Large intestine (tissue), 3 donors: ENCODE measurements at regions not wholly inside any gene's neighbourhood (a gene's known extent, or its start where the extent isn't known, plus 50 kb on each side); places are given as distances from the start of the nearest gene placed in this dataset.

ENCODE experiments used
- DNase-seq, 2 donors: peaks; one replicate each; pipeline versions ENCODE4 v3.0.0 to v3.0.0-alpha.2; 2013
- H3K27ac ChIP-seq: one replicate; pipeline ENCODE4 v1.5.1; 2013; ENCODE audit warnings: low read length
- H3K27me3 ChIP-seq: 2 replicates; pipeline ENCODE4 v1.6.1; 2013; ENCODE audit warnings: low read length; ENCODE audit not compliant: control insufficient read depth, insufficient read depth
- H3K36me3 ChIP-seq: 2 replicates; pipeline ENCODE4 v1.6.1; 2013; ENCODE audit warnings: low read length; ENCODE audit not compliant: control insufficient read depth, insufficient read depth
- H3K4me1 ChIP-seq: one replicate; pipeline ENCODE4 v1.6.1; 2013; ENCODE audit warnings: low read length; ENCODE audit not compliant: control insufficient read depth, insufficient read depth
- H3K4me3 ChIP-seq: one replicate; pipeline ENCODE4 v1.5.1; 2013; ENCODE audit warnings: low read length
- H3K9me3 ChIP-seq: one replicate; pipeline ENCODE4 v1.6.1; 2013; ENCODE audit warnings: mild to moderate bottlenecking, low read depth, low read length, moderate library complexity; ENCODE audit not compliant: control insufficient read depth
- WGBS: methylation state at CpG from one replicate; pipeline ENCODE4 v1.1.5; 2013; ENCODE audit warnings: low lambda C conversion rate; ENCODE audit not compliant: insufficient coverage; 5-methylcytosine and 5-hydroxymethylcytosine counted together

GRCh38 chr12:105995961-105996431 is 142.8 kb downstream of the NUAK1 start:
- Histone ChIP-seq H3K9me3 (no peaks in the 10 kb centered on the region), H3K27ac (no peak overlapping the region), H3K4me1 (no peaks in the 10 kb centered on the region), H3K27me3 (peaks cover 42% of the 10 kb centered on the region), H3K36me3 (no peaks in the 10 kb centered on the region), H3K4me3 (no peak overlapping the region)
- WGBS: no CpG with 5 or more reads among the region's 4 CpGs
- no peak for DNase-seq

GRCh38 chr12:105998561-105998960 is 140.2 kb downstream of the NUAK1 start:
- no peaks in the 10 kb centered on the region for H3K4me1 ChIP-seq
- no peaks in the 10 kb centered on the region for H3K9me3 ChIP-seq
- H3K27me3 ChIP-seq: peaks cover 32% of the 10 kb centered on the region
- 83% methylated on average over 1 of the region's 1 CpG for whole genome bisulfite sequencing
- H3K4me3 ChIP-seq: no peak overlapping the region
- no peak for DNase-seq
- H3K36me3 ChIP-seq: no peaks in the 10 kb centered on the region
- no peak overlapping the region for H3K27ac ChIP-seq

- DNase-seq: peak; percentile 29 to 62
- H3K27ac ChIP-seq: no peak overlapping the region
- H3K4me3 ChIP-seq: no peak overlapping the region
- no peaks in the 10 kb centered on the region for H3K4me1 ChIP-seq
- H3K9me3 ChIP-seq: no peaks in the 10 kb centered on the region
- no peaks in the 10 kb centered on the region for H3K36me3 ChIP-seq
- WGBS: no CpG with 5 or more reads among the region's 3 CpGs
- H3K27me3 ChIP-seq: peaks cover 22% of the 10 kb centered on the region
Measured at GRCh38 chr12:106000382-106001104, 138.2 kb downstream of the NUAK1 start.

- H3K9me3 ChIP-seq: no peaks in the 10 kb centered on the region
- no peaks in the 10 kb centered on the region for H3K4me1 ChIP-seq
- no peak overlapping the region for H3K27ac ChIP-seq
- no CpG with 5 or more reads among the region's 2 CpGs for WGBS
- H3K27me3 ChIP-seq: peaks cover 25% of the 10 kb centered on the region
- no peak overlapping the region for H3K4me3 ChIP-seq
- H3K36me3 ChIP-seq: no peaks in the 10 kb centered on the region
- no peak for DNase-seq
Measured at GRCh38 chr12:106001105-106001836, 137.5 kb downstream of the NUAK1 start.

- H3K9me3 ChIP-seq: no peaks in the 10 kb centered on the region
- no peaks in the 10 kb centered on the region for H3K36me3 ChIP-seq
- H3K4me1 ChIP-seq: no peaks in the 10 kb centered on the region
- no peak for DNase-seq
- no peak overlapping the region for H3K4me3 ChIP-seq
- H3K27me3 ChIP-seq: peaks cover 26% of the 10 kb centered on the region
- no CpG with 5 or more reads among the region's 3 CpGs for WGBS
- H3K27ac ChIP-seq: no peak overlapping the region
Measured at GRCh38 chr12:106001837-106002218, 136.9 kb downstream of the NUAK1 start.

- Histone ChIP-seq H3K27me3 (peaks cover 28% of the 10 kb centered on the region), H3K4me3 (no peak overlapping the region), H3K36me3 (no peaks in the 10 kb centered on the region), H3K4me1 (no peaks in the 10 kb centered on the region), H3K9me3 (no peaks in the 10 kb centered on the region), H3K27ac (no peak overlapping the region)
- 90% methylated on average over 2 of the region's 3 CpGs for WGBS
- DNase-seq: no peak
Measured at GRCh38 chr12:106003297-106003696, 135.5 kb downstream of the NUAK1 start.

- Histone ChIP-seq H3K9me3 (no peaks in the 10 kb centered on the region), H3K27ac (no peak overlapping the region), H3K4me1 (no peaks in the 10 kb centered on the region)
Measured at GRCh38 chr12:106004289-106004688, 134.5 kb downstream of the NUAK1 start.

GRCh38 chr12:106006382-106006781 is 132.4 kb downstream of the NUAK1 start:
- Histone ChIP-seq H3K4me3 (no peak overlapping the region), H3K4me1 (no peaks in the 10 kb centered on the region), H3K27ac (no peak overlapping the region), H3K9me3 (no peaks in the 10 kb centered on the region), H3K27me3 (peaks cover 17% of the 10 kb centered on the region), H3K36me3 (no peaks in the 10 kb centered on the region)
- no peak for DNase-seq
- WGBS: no CpG with 5 or more reads among the region's 4 CpGs

More at GRCh38 chr12:106004289-106004688, 134.5 kb downstream of the NUAK1 start:
- DNase-seq: no peak
- no peak overlapping the region for H3K4me3 ChIP-seq
- peaks cover 25% of the 10 kb centered on the region for H3K27me3 ChIP-seq
- H3K36me3 ChIP-seq: no peaks in the 10 kb centered on the region

- no peaks in the 10 kb centered on the region for H3K4me1 ChIP-seq
- H3K36me3 ChIP-seq: no peaks in the 10 kb centered on the region
- DNase-seq: no peak
- H3K27ac ChIP-seq: no peak overlapping the region
- H3K9me3 ChIP-seq: no peaks in the 10 kb centered on the region
- peaks cover 17% of the 10 kb centered on the region for H3K27me3 ChIP-seq
- WGBS: no CpG with 5 or more reads among the region's 2 CpGs
- H3K4me3 ChIP-seq: no peak overlapping the region
Measured at GRCh38 chr12:106006940-106007339, 131.8 kb downstream of the NUAK1 start.

GRCh38 chr12:106010741-106011140 is 128.0 kb downstream of the NUAK1 start:
- H3K27ac ChIP-seq: no peak overlapping the region
- peaks cover 21% of the 10 kb centered on the region for H3K27me3 ChIP-seq
- no peak overlapping the region for H3K4me3 ChIP-seq
- H3K36me3 ChIP-seq: no peaks in the 10 kb centered on the region
- no peak for DNase-seq
- H3K9me3 ChIP-seq: no peaks in the 10 kb centered on the region
- H3K4me1 ChIP-seq: no peaks in the 10 kb centered on the region
